Coronary artery (tissue), 2 donors: ENCODE measurements at regions not wholly inside any gene's neighbourhood (a gene's known extent, or its start where the extent isn't known, plus 50 kb on each side); places are given as distances from the start of the nearest gene placed in this dataset.

Experiments used
- DNase-seq: peaks from one replicate; pipeline ENCODE4 v3.0.0-alpha.2; 2017; ENCODE audit warnings: low spot score
- H3K27ac ChIP-seq, 2 donors: fragments of 200-600 bp; sonication (generic); one replicate each; pipeline ENCODE4 v1.5.1; 2016 to 2019
- H3K4me3 ChIP-seq: fragments of 200-600 bp; sonication (generic); 2 replicates; pipeline ENCODE4 v1.5.1; 2016; ENCODE audit warnings: mild to moderate bottlenecking, moderate library complexity
- TF ChIP-seq, protein P1 (sequence below): fragments of 200-600 bp; sonication (generic); IDR thresholded peaks from one replicate; pipeline ENCODE4 v1.5.1; 2019; ENCODE audit warnings: antibody characterized with exemption

DNA sequence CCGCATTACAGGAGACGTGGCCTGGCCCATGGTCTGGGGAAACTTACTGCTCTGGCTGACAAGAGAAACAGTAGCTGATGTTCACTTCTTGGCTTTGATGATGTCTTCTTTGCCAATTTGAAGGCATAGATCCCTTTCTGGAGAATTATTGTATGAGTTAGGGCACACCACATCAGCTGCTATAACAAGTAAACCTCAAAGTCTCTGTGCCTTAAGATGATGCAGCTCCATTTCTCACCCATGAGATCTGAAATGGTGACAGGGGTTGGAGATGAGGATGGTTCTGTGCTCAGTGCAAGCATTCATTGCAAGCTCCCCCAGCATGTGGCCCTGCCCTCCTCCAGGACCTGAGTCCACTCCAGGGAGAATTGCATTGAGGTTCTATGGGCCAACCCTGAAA lies 157.4 kb downstream of the IRX5 start:
- DNase-seq: no peak
- H3K4me3 ChIP-seq: no peak overlapping the region
- H3K27ac ChIP-seq: no peak overlapping the region
- TF ChIP-seq, protein P1, sequence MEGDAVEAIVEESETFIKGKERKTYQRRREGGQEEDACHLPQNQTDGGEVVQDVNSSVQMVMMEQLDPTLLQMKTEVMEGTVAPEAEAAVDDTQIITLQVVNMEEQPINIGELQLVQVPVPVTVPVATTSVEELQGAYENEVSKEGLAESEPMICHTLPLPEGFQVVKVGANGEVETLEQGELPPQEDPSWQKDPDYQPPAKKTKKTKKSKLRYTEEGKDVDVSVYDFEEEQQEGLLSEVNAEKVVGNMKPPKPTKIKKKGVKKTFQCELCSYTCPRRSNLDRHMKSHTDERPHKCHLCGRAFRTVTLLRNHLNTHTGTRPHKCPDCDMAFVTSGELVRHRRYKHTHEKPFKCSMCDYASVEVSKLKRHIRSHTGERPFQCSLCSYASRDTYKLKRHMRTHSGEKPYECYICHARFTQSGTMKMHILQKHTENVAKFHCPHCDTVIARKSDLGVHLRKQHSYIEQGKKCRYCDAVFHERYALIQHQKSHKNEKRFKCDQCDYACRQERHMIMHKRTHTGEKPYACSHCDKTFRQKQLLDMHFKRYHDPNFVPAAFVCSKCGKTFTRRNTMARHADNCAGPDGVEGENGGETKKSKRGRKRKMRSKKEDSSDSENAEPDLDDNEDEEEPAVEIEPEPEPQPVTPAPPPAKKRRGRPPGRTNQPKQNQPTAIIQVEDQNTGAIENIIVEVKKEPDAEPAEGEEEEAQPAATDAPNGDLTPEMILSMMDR: no peak

DNA sequence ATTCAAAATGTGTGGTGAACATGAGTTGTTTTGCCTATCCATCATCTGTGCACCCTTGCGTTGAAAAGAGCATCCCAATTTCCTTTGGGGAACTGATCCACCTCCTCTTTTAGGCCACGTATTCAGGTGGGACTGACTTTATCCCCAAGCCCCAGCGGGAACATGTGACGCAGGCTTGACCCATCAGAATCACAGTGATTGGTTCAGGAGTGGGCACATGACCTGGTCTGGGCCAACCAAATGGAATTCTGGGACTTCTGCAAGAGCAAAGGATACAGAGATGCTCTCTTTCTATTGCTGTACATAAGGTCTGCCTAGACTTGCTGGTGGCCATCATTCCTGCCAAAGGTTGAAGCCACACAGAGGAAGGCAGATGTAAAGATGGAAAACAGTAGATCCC lies 158.9 kb downstream of the IRX5 start:
- no peak for DNase-seq
- TF ChIP-seq, protein P1: no peak
- H3K4me3 ChIP-seq: no peak overlapping the region
- H3K27ac ChIP-seq: no peak overlapping the region

DNA sequence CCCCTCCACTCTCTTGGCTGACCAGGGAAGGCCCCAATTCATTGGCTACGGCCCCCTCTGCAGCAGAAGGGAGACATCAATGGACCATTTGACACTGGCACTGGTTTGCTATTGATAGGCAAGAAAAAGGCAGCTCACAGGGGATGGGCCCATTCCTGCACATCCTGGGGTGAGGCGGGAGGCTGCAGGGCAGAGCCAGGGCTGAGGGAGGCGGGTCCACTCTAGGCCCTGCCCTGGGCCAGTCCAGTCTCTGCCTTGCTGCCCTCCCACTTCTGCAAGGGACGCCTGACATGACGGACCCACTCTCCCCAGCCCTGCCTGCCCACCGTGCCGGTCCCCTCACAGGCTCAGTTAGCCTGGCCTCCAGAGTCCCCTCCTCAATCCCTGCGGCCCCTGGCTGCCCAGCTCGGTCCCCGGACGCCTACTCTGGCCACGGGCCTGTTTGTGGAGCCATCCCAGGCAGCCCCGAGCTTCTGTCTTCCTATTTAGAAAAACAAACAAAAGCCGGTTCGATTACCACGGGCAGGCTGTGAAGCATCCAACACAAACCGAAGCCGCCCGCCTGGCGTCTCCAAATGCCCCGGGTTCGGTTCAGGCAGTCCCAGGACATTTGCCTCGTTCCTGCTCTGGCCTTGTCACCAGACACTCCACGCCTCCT lies 160.7 kb downstream of the IRX5 start:
- DNase-seq: no peak
- TF ChIP-seq, protein P1: no peak
- peak overlapping the region; percentile 39 to 42 for H3K27ac ChIP-seq
- H3K4me3 ChIP-seq: peak overlapping the region; percentile 46

DNA sequence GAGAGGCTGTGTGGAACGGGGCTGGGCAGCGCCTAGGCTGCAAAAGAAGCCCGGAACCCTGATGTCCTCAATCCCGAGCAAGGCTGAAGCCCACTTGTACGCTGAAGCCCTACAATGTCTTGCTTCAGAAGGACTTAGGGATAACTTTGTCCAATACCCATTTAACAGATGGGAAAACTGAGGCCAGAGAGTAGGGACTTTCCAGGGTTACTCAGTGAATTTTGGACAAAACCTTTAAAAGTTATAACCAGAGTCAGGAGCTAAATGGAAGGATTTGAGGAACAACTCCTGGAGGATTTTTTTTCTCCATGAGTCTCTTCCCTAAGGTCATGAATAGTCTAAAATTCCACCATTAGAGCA lies 161.2 kb downstream of the IRX5 start:
- Histone ChIP-seq H3K27ac (peak overlapping the region; percentile 39 to 42), H3K4me3 (peak overlapping the region; percentile 46)
- TF ChIP-seq, protein P1: no peak
- no peak for DNase-seq

DNA sequence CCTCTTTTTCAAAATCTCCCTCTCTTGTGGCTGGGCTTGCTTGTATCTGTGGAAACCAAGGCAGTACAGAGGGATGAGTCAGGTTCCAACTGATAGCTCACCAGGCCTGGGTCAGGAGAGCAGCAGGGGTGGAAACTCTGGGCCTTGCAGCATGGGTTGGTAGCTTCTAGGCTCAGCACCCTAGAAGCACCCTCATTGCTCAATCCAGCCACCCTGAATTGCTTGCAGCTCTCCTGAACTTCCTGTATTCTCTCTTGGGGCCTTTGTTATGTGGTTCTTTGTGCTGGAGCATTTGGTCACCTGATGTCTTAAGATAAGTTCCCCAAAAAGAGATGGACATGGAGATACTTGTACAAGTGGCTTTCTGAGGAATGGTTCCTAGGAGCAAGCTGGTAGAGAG lies 169.4 kb downstream of the IRX5 start:
- no peak for DNase-seq
- peak overlapping the region in 1 of 2 donors; percentile 58 for H3K27ac ChIP-seq
- no peak overlapping the region for H3K4me3 ChIP-seq
- TF ChIP-seq, protein P1: no peak

DNA sequence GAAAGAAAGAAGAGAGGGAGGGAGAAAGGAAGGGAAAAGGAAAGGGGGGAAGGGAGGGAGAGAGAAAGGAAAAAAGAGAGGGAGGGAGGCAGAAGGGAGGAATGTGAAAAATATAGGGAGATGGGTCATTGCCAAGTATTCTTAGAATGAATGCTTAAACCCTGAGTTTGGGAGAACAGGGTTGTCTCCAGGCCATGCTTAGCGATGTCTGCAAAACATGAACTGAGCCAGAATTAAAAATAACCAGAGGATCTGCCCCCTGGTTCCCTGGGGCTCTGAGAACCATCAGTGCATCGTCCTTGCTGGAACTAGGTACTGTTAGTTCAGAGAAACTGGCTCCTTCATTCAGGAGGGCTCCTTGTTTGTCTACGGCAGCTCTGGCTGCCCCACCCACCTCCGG lies 170.4 kb downstream of the IRX5 start:
- Histone ChIP-seq H3K27ac (peak overlapping the region in 1 of 2 donors; percentile 61), H3K4me3 (no peak overlapping the region)
- no peak for DNase-seq
- TF ChIP-seq, protein P1: no peak

DNA sequence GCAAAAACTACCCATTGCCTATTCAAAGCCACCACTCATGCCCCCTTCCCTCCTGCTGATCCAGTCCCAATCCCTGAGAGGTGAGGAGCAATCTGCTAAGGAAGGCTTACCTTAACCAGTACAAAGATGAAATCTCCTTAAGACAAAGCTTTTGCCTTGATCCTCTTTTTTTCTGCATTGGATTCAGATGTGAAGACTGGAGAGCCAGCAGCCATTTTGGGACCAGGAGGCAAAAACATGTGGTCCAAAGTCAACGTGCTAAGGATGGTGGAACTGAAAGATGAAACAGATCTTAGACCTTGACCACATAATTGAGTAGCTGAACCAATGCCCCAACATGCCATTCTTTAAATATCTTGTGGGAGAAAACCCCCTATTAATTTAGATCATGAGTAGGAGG lies 171.4 kb downstream of the IRX5 start:
- Histone ChIP-seq H3K4me3 (no peak overlapping the region), H3K27ac (no peak overlapping the region)
- TF ChIP-seq, protein P1: no peak
- no peak for DNase-seq
